RCC 7860 (cell line): ENCODE measurements at regions not wholly inside any gene's neighbourhood (a gene's known extent, or its start where the extent isn't known, plus 50 kb on each side); places are given as distances from the start of the nearest gene placed in this dataset.
A peak's percentile ranks its signal among the peaks of the same experiment; 100 is the strongest.

Experiments used
- DNase-seq: peaks from one replicate; pipeline ENCODE4 v3.0.0-alpha.2; 2015; ENCODE audit warnings: low spot score
- FAIRE-seq: peaks from 2 replicates; lab custom pipeline; 2012; peaks lifted over from hg19 to GRCh38; lab: Jason Lieb, UNC

GRCh38 chr10:118246332-118247295, 95.5 kb downstream of the FAM204A start:
- FAIRE-seq, result no peak
- DNase-seq, result no peak

- DNase-seq (no peak), FAIRE-seq (no peak)
Observed at GRCh38 chr10:118243907-118244306, 98.2 kb downstream of the FAM204A start.

- FAIRE-seq (no peak), DNase-seq (peak; percentile 42)
Observed at GRCh38 chr10:118241229-118242137, 100.6 kb downstream of the FAM204A start.

DNA sequence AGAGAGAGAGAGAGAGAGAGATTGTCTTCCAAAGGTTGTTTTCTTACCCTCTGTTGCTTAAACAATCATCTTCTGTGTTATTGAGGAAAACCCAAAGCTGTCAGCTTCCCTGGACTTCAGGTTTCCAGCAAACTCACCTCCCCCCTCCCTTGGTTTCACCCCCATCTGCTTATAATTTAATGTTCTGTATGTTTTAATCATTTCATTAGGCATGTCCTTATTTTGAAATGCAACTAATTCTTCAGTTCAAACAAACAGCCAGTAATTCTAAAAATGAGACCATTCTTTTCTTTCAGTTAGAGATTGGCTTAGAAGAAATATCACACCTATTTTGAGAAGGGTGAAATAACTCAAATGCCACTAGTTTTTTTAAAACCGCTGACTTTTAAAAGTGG, 102.9 kb downstream of the FAM204A start:
- DNase-seq, result no peak
- FAIRE-seq, result no peak

GRCh38 chr10:118238573-118239235, 103.4 kb downstream of the FAM204A start:
- DNase-seq (no peak), FAIRE-seq (no peak)

- DNase-seq (no peak), FAIRE-seq (no peak)
Observed at GRCh38 chr10:118237930-118238329, 104.2 kb downstream of the FAM204A start.

DNA sequence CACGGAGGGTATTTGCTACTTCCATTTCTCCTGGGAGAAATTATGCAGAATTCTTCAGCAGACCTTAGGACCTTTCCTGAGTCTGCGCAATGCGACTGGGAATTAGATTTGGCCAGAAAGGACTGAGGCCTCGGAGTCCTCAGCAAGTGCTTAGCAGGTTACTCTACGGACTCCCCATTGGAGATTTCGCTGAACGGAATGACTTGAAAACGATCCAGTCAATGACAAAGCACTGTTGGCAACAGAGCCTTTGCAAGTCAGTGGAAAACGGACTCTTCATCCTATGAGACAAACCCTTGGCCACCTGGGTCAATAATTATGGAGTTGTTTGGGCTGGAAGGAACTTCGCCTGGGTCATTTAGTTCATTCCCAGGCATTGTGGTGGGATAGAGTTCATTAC, 107.4 kb downstream of the FAM204A start:
- FAIRE-seq (no peak), DNase-seq (no peak)

- DNase-seq, result no peak
- no peak for FAIRE-seq
Observed at GRCh38 chr10:118220346-118220850, 121.7 kb downstream of the FAM204A start.

DNA sequence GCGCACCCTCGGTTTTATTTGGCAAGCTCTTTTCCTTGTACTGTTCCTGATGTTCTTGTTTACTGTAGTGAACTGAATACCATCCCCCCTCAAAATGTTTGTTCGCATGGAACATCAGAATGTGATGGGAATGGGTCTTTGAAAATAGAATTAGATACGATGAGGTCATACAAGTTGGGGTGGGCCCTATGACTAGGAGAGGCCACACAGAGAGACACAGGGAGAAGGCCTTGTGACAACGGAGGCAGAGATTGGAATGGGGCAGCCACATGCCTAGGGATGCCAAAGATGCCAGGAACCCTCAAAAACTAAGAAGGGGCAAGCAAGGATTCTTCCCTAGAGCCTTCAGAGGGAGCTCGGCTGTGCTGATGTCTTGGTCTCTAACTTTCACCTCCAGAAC, 123.6 kb downstream of the FAM204A start:
- FAIRE-seq, result no peak
- no peak for DNase-seq

DNA sequence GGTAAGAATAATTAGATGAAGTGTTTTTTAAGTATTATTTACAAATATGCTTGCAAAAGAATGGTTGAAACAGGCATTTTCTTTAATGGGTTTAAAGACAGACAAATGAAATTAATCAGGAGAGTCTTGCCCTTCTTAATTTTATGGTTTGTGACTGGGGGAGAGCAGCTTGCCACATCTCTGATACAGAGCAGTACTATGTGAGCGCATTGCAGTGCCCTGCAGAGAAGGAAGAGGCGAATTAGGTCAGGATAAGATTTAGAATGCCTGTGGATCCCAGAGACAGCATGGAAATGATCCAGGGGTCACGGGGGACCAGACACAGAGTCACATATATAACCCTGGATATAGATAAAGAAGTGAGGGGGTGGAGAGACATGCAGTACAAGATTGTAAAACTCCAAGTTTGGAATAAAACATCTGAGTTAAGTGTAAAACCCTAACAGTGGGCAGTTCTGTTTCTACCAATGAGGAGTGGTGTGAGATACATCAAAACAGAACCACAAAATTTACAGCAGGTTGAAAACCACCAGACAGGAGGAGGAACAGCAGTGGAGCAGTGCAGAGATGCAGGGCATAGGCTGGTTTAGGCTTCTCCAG, 125.5 kb downstream of the FAM204A start:
- FAIRE-seq, result no peak

DNA sequence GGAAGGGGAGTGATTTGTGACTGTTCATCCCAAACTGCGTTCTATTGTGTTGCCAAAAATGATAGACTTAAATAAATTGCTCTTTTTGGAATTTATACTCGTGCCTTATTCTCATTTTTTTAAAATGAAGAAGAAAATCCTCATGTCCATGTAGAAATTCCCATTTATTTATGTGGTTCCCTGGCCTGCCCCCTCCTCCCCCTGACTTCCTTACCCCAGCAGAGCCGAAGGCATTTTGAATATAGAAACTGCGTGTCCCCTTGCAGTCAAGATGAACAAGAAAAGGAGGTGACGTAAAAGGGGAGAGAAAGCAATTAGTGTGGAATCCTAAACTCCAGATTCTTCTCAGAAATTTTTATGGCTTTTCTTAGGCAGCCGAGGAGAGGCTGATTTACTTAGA, 126.1 kb downstream of the FAM204A start:
- no peak for DNase-seq
- no peak for FAIRE-seq

More for the DNA sequence above, 125.5 kb downstream of the FAM204A start:
- no peak for DNase-seq

DNA sequence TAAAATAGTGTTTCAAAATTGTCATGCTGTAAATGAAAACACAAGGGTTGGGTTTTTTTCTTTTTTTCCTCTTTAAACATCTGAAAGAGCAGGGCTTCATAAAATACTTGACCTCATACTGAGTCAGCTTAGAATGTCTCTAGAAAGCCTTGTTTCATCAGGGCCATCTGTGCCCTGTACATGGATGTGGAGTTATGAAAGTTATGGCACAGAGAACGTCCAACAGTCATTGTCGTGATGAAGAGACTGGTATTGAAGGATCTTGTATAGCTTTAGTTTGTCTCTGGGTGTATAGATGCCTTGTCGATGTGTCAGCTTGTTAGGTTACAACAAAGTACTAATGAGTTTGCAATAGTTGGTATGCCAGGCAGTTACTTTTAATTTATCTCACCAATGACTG, 127.3 kb downstream of the FAM204A start:
- FAIRE-seq, result no peak
- no peak for DNase-seq

GRCh38 chr10:118213436-118213835, 128.7 kb downstream of the FAM204A start:
- FAIRE-seq (no peak), DNase-seq (no peak)

DNA sequence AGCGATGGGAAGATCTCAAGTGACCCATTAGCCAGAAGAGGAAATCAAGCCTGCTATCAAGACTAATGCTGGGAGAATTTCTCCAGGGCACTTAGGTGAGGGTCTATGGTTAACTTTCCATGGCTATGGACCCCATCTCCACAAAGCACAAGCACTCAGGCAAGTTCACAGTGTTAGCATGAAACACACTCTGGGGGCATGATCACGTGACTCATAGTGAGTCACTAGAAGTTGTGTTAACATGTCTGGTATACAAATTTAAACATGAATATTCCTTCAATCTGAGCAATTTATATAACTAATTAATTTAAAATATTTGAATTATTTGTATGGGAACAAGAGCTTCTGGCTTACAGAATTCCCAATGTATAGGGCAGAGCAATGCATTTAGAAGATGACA, 131.8 kb downstream of the FAM204A start:
- DNase-seq (no peak), FAIRE-seq (no peak)

- DNase-seq (no peak), FAIRE-seq (no peak)
Observed at GRCh38 chr10:118209215-118209614, 132.9 kb downstream of the FAM204A start.

DNA sequence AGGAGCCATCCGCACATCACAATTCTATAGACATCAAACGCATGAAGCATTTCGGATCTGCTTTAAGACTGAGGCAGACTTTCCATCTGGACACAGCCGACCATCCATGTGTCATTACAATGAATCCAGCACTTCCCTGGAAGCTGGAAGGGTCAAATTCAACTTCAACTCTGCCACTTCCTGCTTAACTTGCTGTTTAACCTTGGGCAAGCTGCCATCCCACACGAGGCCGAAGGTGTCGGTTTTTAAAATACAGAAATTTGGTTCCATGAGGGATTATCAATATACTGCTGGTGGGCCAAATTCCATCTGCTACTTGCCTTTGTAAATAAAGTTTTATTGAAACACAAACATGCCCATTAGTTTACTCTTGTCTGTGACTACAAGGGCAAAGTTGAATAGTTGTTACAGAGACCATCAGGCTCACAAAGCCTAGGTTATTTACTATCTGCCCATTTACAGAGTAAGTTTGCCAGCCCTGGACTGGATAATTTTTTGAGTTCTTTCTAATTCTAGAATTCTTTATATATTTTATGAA, 134.6 kb downstream of the FAM204A start:
- DNase-seq, result no peak
- no peak for FAIRE-seq

GRCh38 chr10:118204292-118204943, 137.7 kb downstream of the FAM204A start:
- no peak for FAIRE-seq
- no peak for DNase-seq

DNA sequence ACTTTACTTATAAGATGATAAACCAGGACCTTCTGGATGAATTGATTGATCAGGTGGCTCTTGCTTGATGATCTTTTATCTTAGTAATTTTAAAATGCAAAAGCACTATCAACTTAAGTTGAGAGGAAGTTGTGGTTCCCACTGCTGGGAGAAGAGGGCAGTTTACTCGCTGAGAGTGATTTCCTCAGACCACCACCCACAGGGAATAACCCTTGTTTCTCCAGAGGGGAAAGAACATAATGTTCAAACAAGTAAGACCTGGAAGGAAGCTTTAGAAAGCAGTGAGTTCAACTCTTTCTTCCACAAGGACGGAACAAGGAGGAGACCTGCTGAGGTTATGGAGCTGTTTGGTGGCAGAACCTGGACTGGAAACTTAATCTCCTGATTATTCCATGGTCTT, 138.7 kb downstream of the FAM204A start:
- no peak for FAIRE-seq
- no peak for DNase-seq

GRCh38 chr10:118195729-118196128, 146.4 kb downstream of the FAM204A start:
- FAIRE-seq, result no peak
- no peak for DNase-seq

DNA sequence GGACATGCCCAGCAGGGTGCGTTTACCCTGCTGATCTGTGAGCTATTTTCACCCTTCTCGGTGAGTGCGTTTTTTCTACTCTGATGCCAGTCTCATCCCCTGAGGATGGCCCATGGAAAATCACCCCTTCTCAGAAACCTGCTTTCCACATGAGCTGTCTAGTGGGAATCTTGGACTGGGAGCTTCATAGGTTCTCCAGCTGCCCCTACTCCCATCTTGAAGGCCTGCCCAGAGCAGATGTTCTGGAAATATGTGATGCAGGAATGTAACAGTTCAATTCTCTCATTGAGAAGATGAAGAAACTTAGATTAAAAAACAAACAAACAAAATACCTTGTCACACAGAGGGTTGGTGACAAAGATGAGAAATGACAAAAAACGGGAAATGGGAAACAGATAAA, 146.9 kb upstream of the RAB11FIP2 start:
- DNase-seq (no peak), FAIRE-seq (no peak)
